ENCODE measurements at regions not wholly inside any gene's neighbourhood (a gene's known extent, or its start where the extent isn't known, plus 50 kb on each side); places are given as distances from the start of the nearest gene placed in this dataset.
"Not testable (repeated sequence)": the region's sequence is repeated elsewhere in the genome, so short reads cannot be mapped to it uniquely, and the experiment has no call there.

DNA sequence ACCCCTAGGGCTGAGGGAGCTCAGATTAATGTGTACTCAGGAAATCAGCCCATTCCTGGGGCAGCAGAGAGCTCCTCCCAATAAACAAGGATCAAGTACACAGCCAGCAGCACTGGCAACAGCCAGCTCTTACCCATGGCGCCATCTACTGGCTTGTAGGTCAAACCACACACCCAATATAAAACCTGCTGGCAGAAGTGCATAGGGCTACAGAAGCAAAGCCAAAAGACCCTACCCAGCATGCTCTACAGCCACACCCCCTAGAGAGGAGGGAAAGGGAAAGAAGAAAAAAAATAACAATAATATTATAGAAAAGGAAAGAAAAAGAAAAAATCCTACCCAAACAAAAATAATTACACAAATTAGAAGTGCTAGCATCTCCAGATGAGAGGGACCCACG is 127.5 kb upstream of the PABPC3 start:
- CTCF ChIA-PET, result interaction anchor here (0.6 to 1.6 kb wide), 3 partner anchors 33 to 275 kb away, joined by 3 to 12 read pairs (median 3); a partner anchor contains a TSS
- H3K4me3 ChIP-seq (ENCODE audit: low read depth, low read length), result peak overlapping the region; percentile 32
- H3K36me3 ChIP-seq (ENCODE audit: control insufficient read depth, insufficient read depth, low read length); POLR2A ChIA-PET; H3K27me3 Mint-ChIP-seq (ENCODE audit: insufficient read depth, unreplicated experiment); H3K4me1 ChIP-seq; H3K36me3 Mint-ChIP-seq (ENCODE audit: insufficient read depth, unreplicated experiment); H3K27me3 ChIP-seq (replicated peaks; ENCODE audit: control insufficient read depth, insufficient read depth, low read length); H3K9me3 ChIP-seq; H3K9me3 Mint-ChIP-seq (ENCODE audit: unreplicated experiment); BruUV-seq (replicated peaks); H3K4me1 Mint-ChIP-seq (ENCODE audit: low read depth, unreplicated experiment): not testable (repeated sequence)
- Mint-ChIP-seq H3K27ac (ENCODE audit: unreplicated experiment) (peak overlapping the region; percentile 48), H3K4me3 (ENCODE audit: unreplicated experiment) (peak overlapping the region; percentile 71)
- intact Hi-C loops (cut with micrococcal nuclease; ENCODE audit: unreplicated experiment), result loop anchor here (5.0 kb wide), 1 partner anchor 276 kb away; no protein-coding TSS in a partner anchor
- peak; percentile 45 to 51 for DNase-seq
- TF ChIP-seq, protein P1, sequence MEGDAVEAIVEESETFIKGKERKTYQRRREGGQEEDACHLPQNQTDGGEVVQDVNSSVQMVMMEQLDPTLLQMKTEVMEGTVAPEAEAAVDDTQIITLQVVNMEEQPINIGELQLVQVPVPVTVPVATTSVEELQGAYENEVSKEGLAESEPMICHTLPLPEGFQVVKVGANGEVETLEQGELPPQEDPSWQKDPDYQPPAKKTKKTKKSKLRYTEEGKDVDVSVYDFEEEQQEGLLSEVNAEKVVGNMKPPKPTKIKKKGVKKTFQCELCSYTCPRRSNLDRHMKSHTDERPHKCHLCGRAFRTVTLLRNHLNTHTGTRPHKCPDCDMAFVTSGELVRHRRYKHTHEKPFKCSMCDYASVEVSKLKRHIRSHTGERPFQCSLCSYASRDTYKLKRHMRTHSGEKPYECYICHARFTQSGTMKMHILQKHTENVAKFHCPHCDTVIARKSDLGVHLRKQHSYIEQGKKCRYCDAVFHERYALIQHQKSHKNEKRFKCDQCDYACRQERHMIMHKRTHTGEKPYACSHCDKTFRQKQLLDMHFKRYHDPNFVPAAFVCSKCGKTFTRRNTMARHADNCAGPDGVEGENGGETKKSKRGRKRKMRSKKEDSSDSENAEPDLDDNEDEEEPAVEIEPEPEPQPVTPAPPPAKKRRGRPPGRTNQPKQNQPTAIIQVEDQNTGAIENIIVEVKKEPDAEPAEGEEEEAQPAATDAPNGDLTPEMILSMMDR (IDR thresholded peaks at IDR 0.05; ENCODE audit: insufficient read depth in 1 of 2, low read depth in 1 of 2, low read length in 1 of 2, severe bottlenecking in 1 of 2, unreplicated experiment in 1 of 2), result peak; percentile 31 to 33

DNA sequence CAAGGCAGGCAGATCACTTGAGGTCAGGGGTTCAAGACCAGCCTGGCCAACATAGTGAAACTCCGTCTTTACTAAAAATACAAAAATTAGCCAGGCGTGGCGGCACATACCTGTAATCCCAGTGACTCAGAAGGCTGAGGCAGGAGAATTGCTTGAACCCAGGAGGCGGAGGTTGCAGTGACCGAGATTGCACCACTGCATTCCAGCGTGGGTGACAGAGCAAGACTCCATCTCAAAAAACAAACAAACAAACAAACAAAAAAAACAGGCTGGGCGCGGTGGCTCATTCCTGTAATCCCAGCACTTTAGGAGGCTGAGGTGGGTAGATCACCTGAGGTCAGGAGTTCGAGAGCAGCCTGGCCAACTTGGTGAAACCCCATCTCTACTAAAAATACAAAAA is 122.8 kb upstream of the PABPC3 start:
- H3K36me3 Mint-ChIP-seq (ENCODE audit: insufficient read depth, unreplicated experiment); H3K9me3 Mint-ChIP-seq (ENCODE audit: unreplicated experiment); H3K27me3 ChIP-seq (replicated peaks; ENCODE audit: control insufficient read depth, insufficient read depth, low read length); H3K9me3 ChIP-seq; intact Hi-C loops (cut with micrococcal nuclease; ENCODE audit: unreplicated experiment); DNase-seq; POLR2A ChIA-PET; H3K36me3 ChIP-seq (ENCODE audit: control insufficient read depth, insufficient read depth, low read length); H3K4me3 ChIP-seq (ENCODE audit: low read depth, low read length); H3K4me1 Mint-ChIP-seq (ENCODE audit: low read depth, unreplicated experiment); CTCF ChIA-PET; BruUV-seq (replicated peaks); H3K4me1 ChIP-seq; H3K4me3 Mint-ChIP-seq (ENCODE audit: unreplicated experiment); H3K27ac Mint-ChIP-seq (ENCODE audit: unreplicated experiment): not testable (repeated sequence)
- H3K27me3 Mint-ChIP-seq (ENCODE audit: insufficient read depth, unreplicated experiment), result peaks cover 21% of the 10 kb centered on the region

DNA sequence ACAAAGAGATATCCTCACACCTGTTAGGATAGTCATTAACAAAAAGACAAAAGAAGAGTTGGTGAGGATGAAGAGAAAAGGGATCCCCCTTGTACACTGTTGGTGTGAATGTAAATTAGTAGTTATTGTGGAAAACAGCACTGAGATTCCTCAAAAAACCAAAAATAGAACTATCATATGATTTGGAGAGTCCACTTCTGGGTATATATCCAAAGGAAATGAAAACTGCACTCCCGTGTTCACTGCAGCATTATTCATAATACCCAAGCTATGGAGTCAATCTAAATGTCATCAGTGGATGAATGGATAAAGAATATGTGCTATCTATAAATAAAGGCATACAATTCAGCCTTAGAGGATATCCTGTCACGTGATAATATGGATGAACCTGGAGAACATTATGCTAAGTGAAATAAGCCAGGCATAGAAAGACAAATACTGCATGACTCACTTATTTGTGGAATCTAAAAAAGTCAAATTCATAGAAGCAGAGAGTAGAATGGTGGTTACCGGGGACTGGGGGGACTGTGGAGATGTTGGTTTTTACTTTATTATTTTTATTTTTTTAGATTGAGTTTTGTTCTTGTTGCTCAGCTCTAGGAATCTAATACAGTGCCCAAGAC is 114.6 kb upstream of the PABPC3 start:
- H3K4me1 ChIP-seq; CTCF ChIA-PET; H3K36me3 Mint-ChIP-seq (ENCODE audit: insufficient read depth, unreplicated experiment); BruUV-seq (replicated peaks); H3K9me3 ChIP-seq; H3K36me3 ChIP-seq (ENCODE audit: control insufficient read depth, insufficient read depth, low read length); DNase-seq; H3K9me3 Mint-ChIP-seq (ENCODE audit: unreplicated experiment); H3K4me1 Mint-ChIP-seq (ENCODE audit: low read depth, unreplicated experiment); H3K4me3 Mint-ChIP-seq (ENCODE audit: unreplicated experiment); H3K27ac Mint-ChIP-seq (ENCODE audit: unreplicated experiment); H3K27me3 ChIP-seq (replicated peaks; ENCODE audit: control insufficient read depth, insufficient read depth, low read length); POLR2A ChIA-PET; H3K4me3 ChIP-seq (ENCODE audit: low read depth, low read length): not testable (repeated sequence)
- H3K27me3 Mint-ChIP-seq (ENCODE audit: insufficient read depth, unreplicated experiment), result peaks cover 19% of the 10 kb centered on the region
- intact Hi-C loops (cut with micrococcal nuclease; ENCODE audit: unreplicated experiment), result loop anchor here (10.0 kb wide), 1 partner anchor 126 kb away; no protein-coding TSS in a partner anchor

DNA sequence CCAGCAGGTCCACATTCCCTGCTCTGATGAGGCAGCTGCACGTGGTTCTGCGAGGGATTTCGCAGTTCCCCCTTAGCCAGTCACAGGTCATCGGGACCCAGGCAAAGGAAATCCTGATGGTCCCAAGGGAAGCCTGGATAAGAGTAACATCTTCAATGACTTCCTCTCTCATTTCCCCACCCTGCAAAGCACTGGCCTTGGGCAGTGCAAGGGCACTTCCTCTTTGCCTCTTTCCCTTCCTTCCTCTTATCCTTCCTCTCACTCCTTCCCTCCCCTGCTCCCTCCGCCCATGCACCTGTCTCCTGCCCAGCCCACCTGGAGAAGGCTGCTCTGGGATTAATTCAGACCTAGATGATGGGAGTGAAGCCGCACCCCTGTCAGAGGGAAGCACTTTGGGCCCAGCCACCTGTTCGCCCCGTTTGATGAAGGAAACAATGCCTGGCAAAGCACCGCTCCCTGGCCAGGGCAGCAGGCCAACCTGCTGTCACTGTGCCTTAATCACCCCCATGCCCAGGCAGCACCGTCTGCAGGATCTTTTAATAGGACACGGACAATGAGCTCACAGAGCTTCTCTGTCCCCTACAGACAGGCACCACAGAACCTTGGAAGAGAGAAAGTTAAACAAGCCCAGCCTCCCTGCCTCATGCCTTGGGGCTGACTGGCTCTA is 113.5 kb upstream of the PABPC3 start:
- Mint-ChIP-seq H3K9me3 (ENCODE audit: unreplicated experiment) (no peaks in the 10 kb centered on the region), H3K4me3 (ENCODE audit: unreplicated experiment) (no peak overlapping the region), H3K27ac (ENCODE audit: unreplicated experiment) (no peak overlapping the region), H3K36me3 (ENCODE audit: insufficient read depth, unreplicated experiment) (no peaks in the 10 kb centered on the region), H3K4me1 (ENCODE audit: low read depth, unreplicated experiment) (no peaks in the 10 kb centered on the region), H3K27me3 (ENCODE audit: insufficient read depth, unreplicated experiment) (peaks cover 14% of the 10 kb centered on the region)
- H3K4me3 ChIP-seq (ENCODE audit: low read depth, low read length), result no peak overlapping the region
- no peaks in the 10 kb centered on the region for H3K9me3 ChIP-seq
- intact Hi-C loops (cut with micrococcal nuclease; ENCODE audit: unreplicated experiment), result loop anchor here (10.0 kb wide), 1 partner anchor 128 kb away; no protein-coding TSS in a partner anchor
- no peaks in the 10 kb centered on the region for H3K36me3 ChIP-seq (ENCODE audit: control insufficient read depth, insufficient read depth, low read length)
- POLR2A ChIA-PET, result no interaction called here
- H3K27me3 ChIP-seq (replicated peaks; ENCODE audit: control insufficient read depth, insufficient read depth, low read length), result no peaks in the 10 kb centered on the region; the same call in 1 of the 2 replicates
- no peak for DNase-seq
- TF ChIP-seq, protein P1 (IDR thresholded peaks at IDR 0.05; ENCODE audit: insufficient read depth in 1 of 2, low read depth in 1 of 2, low read length in 1 of 2, severe bottlenecking in 1 of 2, unreplicated experiment in 1 of 2), result no peak
- no peaks in the 10 kb centered on the region for H3K4me1 ChIP-seq
- no TSS peak for BruUV-seq (replicated peaks)
- CTCF ChIA-PET, result interaction anchor here (0.6 kb wide), 1 partner anchor 414 kb away, joined by 4 read pairs; no protein-coding TSS in a partner anchor
